Liver (tissue), 8 donors: ENCODE measurements at regions not wholly inside any gene's neighbourhood (a gene's known extent, or its start where the extent isn't known, plus 50 kb on each side); places are given as distances from the start of the nearest gene placed in this dataset.

Experiments used
- DNase-seq: peaks from one replicate; pipeline ENCODE4 v3.0.0-alpha.2; 2017; ENCODE audit warnings: low spot score
- H3K27ac ChIP-seq, 2 donors: one replicate each; pipeline ENCODE4 v1.7.0; 2013; ENCODE audit warnings: inconsistent platforms in 2 of 2, low read length in 2 of 2, control low read depth in 1 of 2, low read depth in 1 of 2, mild to moderate bottlenecking in 1 of 2
- H3K27me3 ChIP-seq, 4 donors: one replicate each; pipeline versions ENCODE4 v1.6.1 to v1.7.0; 2013; ENCODE audit warnings: low read length in 3 of 4, inconsistent platforms in 1 of 4, mild to moderate bottlenecking in 1 of 4, moderate library complexity in 1 of 4; ENCODE audit not compliant: control insufficient read depth in 4 of 4, insufficient read depth in 4 of 4
- H3K36me3 ChIP-seq, 4 donors: one replicate each; pipeline versions ENCODE4 v1.6.1 to v1.7.0; 2013; ENCODE audit warnings: low read length in 3 of 4, mild to moderate bottlenecking in 3 of 4, low read depth in 1 of 4, moderate library complexity in 1 of 4; ENCODE audit not compliant: control insufficient read depth in 4 of 4, insufficient read depth in 3 of 4
- H3K4me1 ChIP-seq, 4 donors: one replicate each; pipeline versions ENCODE4 v1.6.1 to v1.7.0; 2013; ENCODE audit warnings: low read length in 3 of 4, mild to moderate bottlenecking in 3 of 4, moderate library complexity in 1 of 4; ENCODE audit not compliant: control insufficient read depth in 4 of 4, insufficient read depth in 4 of 4
- H3K4me3 ChIP-seq, 3 donors: one replicate each; pipeline versions ENCODE4 v1.6.1 to v1.7.0; 2013; ENCODE audit warnings: low read length in 3 of 3, control low read depth in 1 of 3, low read depth in 1 of 3, mild to moderate bottlenecking in 1 of 3
- H3K9ac ChIP-seq, 2 donors: one replicate each; pipeline ENCODE4 v1.7.0; 2013; ENCODE audit warnings: low read length in 2 of 2, mild to moderate bottlenecking in 2 of 2, moderate library complexity in 2 of 2, control low read depth in 1 of 2, low read depth in 1 of 2
- H3K9me3 ChIP-seq, 4 donors: one replicate each; pipeline versions ENCODE4 v1.6.1 to v1.7.0; 2013; ENCODE audit warnings: low read length in 3 of 4; ENCODE audit not compliant: control insufficient read depth in 4 of 4
- CTCF ChIP-seq: fragments of 150-350 bp; IDR thresholded peaks from 2 replicates; pipeline ENCODE4 v1.5.1; 2017; ENCODE audit warnings: improper control_type of control experiment, low read depth, low read length; ENCODE audit not compliant: missing input control
- EGR1 ChIP-seq, 2 donors: IDR thresholded peaks; 2 replicates each; pipeline ENCODE4 v1.6.1; 2016 to 2018; ENCODE audit warnings: antibody characterized with exemption in 2 of 2, low read depth in 2 of 2
- FOXA2 ChIP-seq: IDR thresholded peaks from 2 replicates; pipeline ENCODE4 v1.6.1; 2016; ENCODE audit warnings: antibody characterized with exemption
- GABPA ChIP-seq, 2 donors: IDR thresholded peaks in 1 of 2; conservative IDR thresholded peaks in 1 of 2; 2 replicates each; pipeline ENCODE4 v1.6.1; 2016; ENCODE audit warnings: antibody characterized with exemption in 2 of 2, mild to moderate bottlenecking in 1 of 2, moderate library complexity in 1 of 2
- HNF4A ChIP-seq, 2 donors: conservative IDR thresholded peaks; 2 replicates each; pipeline ENCODE4 v1.6.1; 2016; ENCODE audit warnings: antibody characterized with exemption in 2 of 2, mild to moderate bottlenecking in 2 of 2
- HNF4G ChIP-seq: IDR thresholded peaks from 2 replicates; pipeline ENCODE4 v1.6.1; 2016; ENCODE audit warnings: antibody characterized with exemption
- RAD21 ChIP-seq, 2 donors: IDR thresholded peaks; 2 replicates each; pipeline ENCODE4 v1.6.1; 2016; ENCODE audit warnings: antibody characterized with exemption in 2 of 2, mild to moderate bottlenecking in 2 of 2
- SP1 ChIP-seq: IDR thresholded peaks from 2 replicates; pipeline ENCODE4 v1.6.1; 2018; ENCODE audit warnings: antibody characterized with exemption, mild to moderate bottlenecking
- YY1 ChIP-seq: IDR thresholded peaks from 2 replicates; pipeline ENCODE4 v1.6.1; 2016; ENCODE audit warnings: antibody characterized with exemption, mild to moderate bottlenecking
- WGBS: extraction: QIAGEN DNeasy Blood & Tissue Kit; methylation state at CpG from one replicate; pipeline ENCODE4 v1.1.7; 2013; 5-methylcytosine and 5-hydroxymethylcytosine counted together
- TF ChIP-seq, protein P1 (sequence below): IDR thresholded peaks from 2 replicates; pipeline ENCODE4 v1.6.1; 2016; ENCODE audit warnings: antibody characterized with exemption
- donor health status: healthy.
- donor health status: healthy.
- donor health status: healthy.
- donor health status: healthy.
- donor health status: healthy.

- Histone ChIP-seq H3K27ac (no peak overlapping the region), H3K27me3 (no peaks in the 10 kb centered on the region), H3K9me3 (peaks cover 0 to 5% (median 1%) of the 10 kb centered on the region in 4 donors), H3K36me3 (no peaks in the 10 kb centered on the region), H3K4me1 (peaks cover 0 to 3% (median 0%) of the 10 kb centered on the region in 4 donors), H3K9ac (no peak overlapping the region), H3K4me3 (no peak overlapping the region)
- TF ChIP-seq, protein P1, sequence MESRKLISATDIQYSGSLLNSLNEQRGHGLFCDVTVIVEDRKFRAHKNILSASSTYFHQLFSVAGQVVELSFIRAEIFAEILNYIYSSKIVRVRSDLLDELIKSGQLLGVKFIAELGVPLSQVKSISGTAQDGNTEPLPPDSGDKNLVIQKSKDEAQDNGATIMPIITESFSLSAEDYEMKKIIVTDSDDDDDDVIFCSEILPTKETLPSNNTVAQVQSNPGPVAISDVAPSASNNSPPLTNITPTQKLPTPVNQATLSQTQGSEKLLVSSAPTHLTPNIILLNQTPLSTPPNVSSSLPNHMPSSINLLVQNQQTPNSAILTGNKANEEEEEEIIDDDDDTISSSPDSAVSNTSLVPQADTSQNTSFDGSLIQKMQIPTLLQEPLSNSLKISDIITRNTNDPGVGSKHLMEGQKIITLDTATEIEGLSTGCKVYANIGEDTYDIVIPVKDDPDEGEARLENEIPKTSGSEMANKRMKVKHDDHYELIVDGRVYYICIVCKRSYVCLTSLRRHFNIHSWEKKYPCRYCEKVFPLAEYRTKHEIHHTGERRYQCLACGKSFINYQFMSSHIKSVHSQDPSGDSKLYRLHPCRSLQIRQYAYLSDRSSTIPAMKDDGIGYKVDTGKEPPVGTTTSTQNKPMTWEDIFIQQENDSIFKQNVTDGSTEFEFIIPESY: no peak
- TF ChIP-seq RAD21 (IDR thresholded peaks at IDR 0.05) (no peak), EGR1 (IDR thresholded peaks at IDR 0.05; ENCODE audit: low read depth in 2 of 2) (no peak), HNF4G (no peak), SP1 (no peak), YY1 (no peak), GABPA (IDR thresholded peaks at IDR 0.05 in 1 of 2, conservative IDR thresholded peaks at IDR 0.05 in 1 of 2) (no peak), FOXA2 (no peak)
- no peak for DNase-seq
These were observed 83.9 kb upstream of the AFDN start for GRCh38 chr6:167742719-167743303.

DNA sequence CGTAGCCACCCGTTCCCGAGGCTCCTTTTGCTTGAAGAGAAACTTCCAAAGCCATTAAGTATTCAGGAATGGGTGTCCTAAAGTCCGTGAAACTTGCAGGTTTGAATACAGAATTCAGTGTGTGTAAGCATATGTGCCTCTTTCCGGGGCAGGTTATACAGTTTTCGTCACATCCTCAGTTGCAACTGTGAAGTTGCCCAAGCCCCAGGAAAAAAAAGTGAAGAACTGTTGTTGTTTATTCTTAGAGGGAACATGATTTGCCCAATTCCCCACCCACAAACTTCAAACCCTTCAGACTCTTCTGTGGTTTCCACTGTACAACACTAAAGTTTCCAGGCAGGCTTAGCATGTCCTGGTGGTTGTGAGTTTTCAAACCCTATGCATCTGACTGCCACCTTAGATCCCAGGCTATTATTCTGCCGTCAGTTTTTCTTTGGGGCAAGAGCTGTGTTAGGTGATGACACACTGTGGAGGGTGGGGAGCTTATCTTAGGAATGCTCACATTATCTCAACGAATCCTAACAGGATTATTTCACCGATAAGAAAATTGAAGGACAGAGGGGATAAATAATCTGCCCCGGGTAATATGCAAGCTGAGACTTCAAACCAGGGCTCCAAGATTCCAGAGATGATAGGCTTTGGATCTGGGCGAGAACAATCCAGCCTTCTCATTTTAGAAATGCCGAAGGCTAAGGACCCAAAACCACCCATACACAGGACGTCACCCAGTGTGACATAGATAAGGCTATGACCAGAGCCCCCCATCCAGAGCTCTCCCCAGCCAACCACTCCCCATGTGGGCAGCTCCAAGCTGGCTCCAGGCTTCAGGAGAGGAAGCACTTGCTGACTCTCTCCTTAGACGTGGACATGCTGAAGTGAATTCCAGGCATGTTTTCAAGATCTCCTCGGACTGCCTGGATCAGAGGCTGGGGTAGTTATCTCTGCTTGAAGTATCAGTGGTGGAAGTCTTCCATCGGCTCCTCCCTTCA is 81.7 kb upstream of the AFDN start:
- no peak for TF ChIP-seq EGR1 (IDR thresholded peaks at IDR 0.05; ENCODE audit: low read depth in 2 of 2)
- TF ChIP-seq HNF4A (conservative IDR thresholded peaks at IDR 0.05): no peak
- TF ChIP-seq CTCF: no peak
- no peak for DNase-seq
- Histone ChIP-seq H3K4me3 (no peak overlapping the region), H3K27me3 (no peaks in the 10 kb centered on the region), H3K36me3 (no peaks in the 10 kb centered on the region), H3K9me3 (peaks cover 0 to 5% (median 1%) of the 10 kb centered on the region in 4 donors), H3K27ac (no peak overlapping the region), H3K4me1 (peaks cover 0 to 3% (median 0%) of the 10 kb centered on the region in 4 donors), H3K9ac (no peak overlapping the region)
- WGBS: 75% methylated on average over 16 of the region's 16 CpGs

DNA sequence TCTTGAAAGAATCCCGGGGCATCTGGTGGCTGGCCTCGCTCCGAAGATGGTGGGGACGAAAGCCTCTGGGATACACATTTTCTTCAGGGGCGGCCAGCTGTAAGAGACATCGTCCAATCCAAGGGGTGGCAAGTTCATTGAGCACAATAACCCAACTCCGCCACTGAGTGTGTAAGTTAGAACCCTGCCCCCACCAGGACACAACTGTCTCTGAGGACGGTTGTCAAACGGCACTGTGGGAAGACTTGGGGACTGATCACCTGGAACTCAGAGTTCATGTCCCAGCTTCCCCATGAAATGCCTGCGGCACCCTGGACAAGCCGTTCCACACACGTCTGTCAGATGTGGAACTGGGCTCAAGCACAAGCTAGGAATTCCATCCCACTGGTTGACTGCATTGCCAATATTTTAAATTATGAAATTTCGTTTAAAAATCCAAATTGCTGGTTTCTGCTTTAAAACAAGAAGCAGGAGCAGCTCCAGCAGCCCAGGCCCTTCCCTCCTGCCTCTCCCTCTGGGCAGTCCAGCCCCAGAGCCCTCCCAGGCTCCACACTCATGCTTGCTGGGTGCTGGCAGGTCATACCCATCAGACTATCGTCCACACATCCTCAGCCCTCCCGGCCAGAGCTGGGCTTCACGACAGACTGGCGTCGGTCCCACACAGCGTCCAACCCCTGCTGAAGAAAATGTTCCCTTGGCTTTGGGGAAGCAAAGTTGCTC is 80.9 kb upstream of the AFDN start:
- TF ChIP-seq FOXA2 (no peak), GABPA (IDR thresholded peaks at IDR 0.05 in 1 of 2, conservative IDR thresholded peaks at IDR 0.05 in 1 of 2) (no peak), CTCF (no peak), EGR1 (IDR thresholded peaks at IDR 0.05; ENCODE audit: low read depth in 2 of 2) (no peak)
- H3K9me3 ChIP-seq: peaks cover 0 to 5% (median 1%) of the 10 kb centered on the region in 4 donors
- no peak overlapping the region for H3K4me3 ChIP-seq
- H3K4me1 ChIP-seq: peaks cover 0 to 8% (median 3%) of the 10 kb centered on the region in 4 donors
- no peaks in the 10 kb centered on the region for H3K27me3 ChIP-seq
- H3K27ac ChIP-seq: no peak overlapping the region
- 86% methylated on average over 19 of the region's 19 CpGs for WGBS
- no peaks in the 10 kb centered on the region for H3K36me3 ChIP-seq
- H3K9ac ChIP-seq: no peak overlapping the region
- no peak for DNase-seq
